ENCODE measurements at regions not wholly inside any gene's neighbourhood (a gene's known extent, or its start where the extent isn't known, plus 50 kb on each side); places are given as distances from the start of the nearest gene placed in this dataset.

DNA sequence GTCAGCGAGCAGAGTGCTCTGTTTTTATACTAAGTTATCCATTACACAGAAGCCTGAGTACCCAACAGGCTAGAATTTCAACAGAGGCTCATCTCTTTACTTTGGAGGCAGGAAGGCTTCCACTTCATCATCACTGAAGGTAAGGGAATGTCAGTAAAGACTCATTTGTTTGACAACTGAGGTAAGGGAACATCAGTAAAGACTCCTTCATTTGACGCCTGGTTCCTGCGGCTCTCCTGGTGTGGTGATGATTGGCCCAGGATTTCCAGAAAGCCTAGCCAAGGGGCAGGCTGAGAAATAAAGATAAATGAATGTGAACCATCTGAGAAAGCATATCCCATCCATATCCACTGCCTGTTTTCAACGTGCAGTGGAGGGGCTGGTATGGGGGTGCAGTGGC is 244.6 kb upstream of the ECI2 start:
- FAIRE-seq (no peak), DNase-seq (ENCODE audit: insufficient read length, low spot score) (no peak)
- TF ChIP-seq POLR2AphosphoS5 (IDR thresholded peaks at IDR 0.05; ENCODE audit: low read depth, low read length) (no peak), SPI1 (IDR thresholded peaks at IDR 0.05; ENCODE audit: low read depth, low read length) (no peak), POU2F2 (IDR thresholded peaks at IDR 0.05; ENCODE audit: low read depth, low read length) (no peak), POLR2A (IDR thresholded peaks at IDR 0.05; ENCODE audit: low read depth, low read length) (no peak), PAX5 (IDR thresholded peaks at IDR 0.05; ENCODE audit: insufficient read depth, low read length, severe bottlenecking) (no peak), TAF1 (IDR thresholded peaks at IDR 0.05; ENCODE audit: low read depth, low read length) (no peak)

DNA sequence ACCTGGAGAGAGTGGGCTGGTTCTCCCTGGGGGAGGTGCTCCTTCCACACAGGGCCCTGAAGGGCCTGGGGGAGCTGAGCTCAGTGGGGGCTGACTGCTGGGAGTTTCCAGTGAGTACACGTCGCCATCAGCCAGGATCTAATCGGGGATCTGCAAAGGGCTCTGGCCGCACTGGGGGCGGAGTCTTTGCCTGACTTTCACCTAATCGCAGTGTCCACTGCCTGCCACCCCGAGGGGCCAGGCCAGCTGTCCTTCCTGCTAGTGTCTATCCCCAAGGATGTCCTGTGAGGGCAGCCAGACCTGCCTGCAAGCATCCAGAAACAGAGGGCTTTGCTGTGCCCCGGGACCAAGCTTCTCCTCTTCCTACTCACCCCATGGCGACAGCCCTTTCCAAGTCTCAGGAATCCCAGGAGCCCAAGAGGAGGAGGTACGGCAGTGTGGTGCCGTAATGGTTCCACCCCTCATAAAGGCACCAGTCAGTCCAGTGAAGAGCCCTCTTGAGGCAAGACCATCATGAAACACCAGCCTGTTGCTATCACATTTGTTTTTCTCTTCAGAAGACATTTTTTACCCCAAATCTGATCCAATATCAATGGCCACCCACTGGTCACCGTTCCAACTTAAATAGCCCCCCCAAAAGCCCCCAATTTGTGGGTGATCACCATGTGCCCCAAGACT is 243.1 kb upstream of the ECI2 start:
- TF ChIP-seq TAF1 (IDR thresholded peaks at IDR 0.05; ENCODE audit: low read depth, low read length) (no peak), POLR2A (IDR thresholded peaks at IDR 0.05; ENCODE audit: low read depth, low read length) (no peak), POU2F2 (IDR thresholded peaks at IDR 0.05; ENCODE audit: low read depth, low read length) (no peak), SPI1 (IDR thresholded peaks at IDR 0.05; ENCODE audit: low read depth, low read length) (no peak), POLR2AphosphoS5 (IDR thresholded peaks at IDR 0.05; ENCODE audit: low read depth, low read length) (no peak), PAX5 (IDR thresholded peaks at IDR 0.05; ENCODE audit: insufficient read depth, low read length, severe bottlenecking) (no peak)
- DNase-seq (ENCODE audit: insufficient read length, low spot score) (no peak), FAIRE-seq (no peak)

DNA sequence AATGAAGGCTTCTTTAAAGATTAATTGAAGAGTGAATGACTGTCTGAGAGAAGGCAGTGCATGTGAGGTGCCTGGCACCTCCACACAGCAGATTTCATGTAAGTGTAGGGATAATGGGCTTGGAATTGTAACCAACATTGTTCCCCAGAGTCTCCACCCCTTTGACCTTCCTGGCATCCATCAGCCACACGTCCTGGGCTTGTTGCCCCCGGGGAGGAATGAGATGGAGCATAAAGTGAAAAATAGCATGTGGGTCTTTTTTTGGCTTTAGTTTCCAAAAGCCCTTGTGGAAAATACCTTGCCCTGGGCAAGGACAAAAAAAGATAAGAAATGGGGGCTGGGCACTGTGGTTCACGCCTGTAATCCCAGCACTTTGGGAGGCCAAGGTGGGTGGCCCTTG is 242.2 kb upstream of the ECI2 start:
- FAIRE-seq (no peak), DNase-seq (ENCODE audit: insufficient read length, low spot score) (no peak)
- TF ChIP-seq TAF1 (IDR thresholded peaks at IDR 0.05; ENCODE audit: low read depth, low read length) (no peak), POLR2AphosphoS5 (IDR thresholded peaks at IDR 0.05; ENCODE audit: low read depth, low read length) (no peak), POLR2A (IDR thresholded peaks at IDR 0.05; ENCODE audit: low read depth, low read length) (no peak), SPI1 (IDR thresholded peaks at IDR 0.05; ENCODE audit: low read depth, low read length) (no peak), POU2F2 (IDR thresholded peaks at IDR 0.05; ENCODE audit: low read depth, low read length) (no peak), PAX5 (IDR thresholded peaks at IDR 0.05; ENCODE audit: insufficient read depth, low read length, severe bottlenecking) (no peak)

GRCh38 chr6:4374216-4374615 is 238.8 kb upstream of the ECI2 start:
- FAIRE-seq (no peak), DNase-seq (ENCODE audit: insufficient read length, low spot score) (no peak)
- TF ChIP-seq TAF1 (IDR thresholded peaks at IDR 0.05; ENCODE audit: low read depth, low read length) (no peak), SPI1 (IDR thresholded peaks at IDR 0.05; ENCODE audit: low read depth, low read length) (no peak), POLR2A (IDR thresholded peaks at IDR 0.05; ENCODE audit: low read depth, low read length) (no peak), PAX5 (IDR thresholded peaks at IDR 0.05; ENCODE audit: insufficient read depth, low read length, severe bottlenecking) (no peak)

DNA sequence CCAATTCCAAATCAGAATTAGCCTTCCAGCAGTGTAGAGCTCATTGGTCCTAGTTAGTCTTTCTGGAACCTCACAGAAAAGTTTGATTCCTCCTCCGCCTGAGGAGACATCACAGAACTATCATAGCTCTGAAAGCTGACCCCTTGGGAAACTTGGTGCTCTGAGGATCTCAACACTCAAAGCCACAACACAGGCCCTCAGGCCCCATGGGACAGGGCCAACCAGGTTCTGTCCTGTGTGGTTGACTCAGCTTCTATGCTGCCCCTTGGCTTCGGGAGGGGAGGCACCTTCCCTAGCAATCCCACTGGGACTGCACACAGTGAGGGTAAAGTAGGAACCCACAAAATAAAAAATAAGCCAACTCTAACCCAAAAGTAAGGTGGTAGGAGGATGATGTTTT is 237.5 kb upstream of the ECI2 start:
- no peak for DNase-seq (ENCODE audit: insufficient read length, low spot score)
- no peak for FAIRE-seq
- TF ChIP-seq POLR2AphosphoS5 (IDR thresholded peaks at IDR 0.05; ENCODE audit: low read depth, low read length) (no peak), SPI1 (IDR thresholded peaks at IDR 0.05; ENCODE audit: low read depth, low read length) (no peak), POU2F2 (IDR thresholded peaks at IDR 0.05; ENCODE audit: low read depth, low read length) (no peak), POLR2A (IDR thresholded peaks at IDR 0.05; ENCODE audit: low read depth, low read length) (no peak), PAX5 (IDR thresholded peaks at IDR 0.05; ENCODE audit: insufficient read depth, low read length, severe bottlenecking) (no peak), TAF1 (IDR thresholded peaks at IDR 0.05; ENCODE audit: low read depth, low read length) (no peak)

- TF ChIP-seq TAF1 (IDR thresholded peaks at IDR 0.05; ENCODE audit: low read depth, low read length) = no peak
- TF ChIP-seq POLR2AphosphoS5 (IDR thresholded peaks at IDR 0.05; ENCODE audit: low read depth, low read length) = no peak
- TF ChIP-seq SPI1 (IDR thresholded peaks at IDR 0.05; ENCODE audit: low read depth, low read length) = no peak
- TF ChIP-seq POLR2A (IDR thresholded peaks at IDR 0.05; ENCODE audit: low read depth, low read length) = no peak
- TF ChIP-seq POU2F2 (IDR thresholded peaks at IDR 0.05; ENCODE audit: low read depth, low read length) = no peak
- TF ChIP-seq PAX5 (IDR thresholded peaks at IDR 0.05; ENCODE audit: insufficient read depth, low read length, severe bottlenecking) = no peak
- DNase-seq (ENCODE audit: insufficient read length, low spot score) (no peak), FAIRE-seq (no peak)
Measured at GRCh38 chr6:4371207-4371921, 236.0 kb upstream of the ECI2 start.

DNA sequence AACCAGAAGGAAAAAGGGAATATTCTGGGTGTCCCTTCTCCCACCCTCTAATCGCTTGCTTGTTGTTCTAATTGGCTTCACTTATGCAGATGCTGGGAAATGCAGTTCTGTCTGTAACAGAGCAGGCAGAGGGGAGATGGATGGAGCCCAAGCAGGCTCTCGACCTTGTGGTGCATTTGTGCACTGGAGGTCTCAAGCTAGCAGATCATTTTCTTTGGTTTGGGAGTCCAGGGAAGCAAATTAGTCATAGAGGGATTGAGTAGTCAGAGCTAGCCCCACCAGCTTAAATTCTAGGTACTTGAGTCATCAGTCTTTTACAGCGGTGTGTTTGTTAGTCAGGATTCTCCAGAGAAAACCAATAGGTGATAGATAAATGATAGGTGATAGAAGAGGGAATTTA is 234.7 kb upstream of the ECI2 start:
- no peak for DNase-seq (ENCODE audit: insufficient read length, low spot score)
- no peak for FAIRE-seq
- TF ChIP-seq SPI1 (IDR thresholded peaks at IDR 0.05; ENCODE audit: low read depth, low read length) (no peak), POLR2A (IDR thresholded peaks at IDR 0.05; ENCODE audit: low read depth, low read length) (no peak), POU2F2 (IDR thresholded peaks at IDR 0.05; ENCODE audit: low read depth, low read length) (no peak), PAX5 (IDR thresholded peaks at IDR 0.05; ENCODE audit: insufficient read depth, low read length, severe bottlenecking) (no peak), POLR2AphosphoS5 (IDR thresholded peaks at IDR 0.05; ENCODE audit: low read depth, low read length) (no peak), TAF1 (IDR thresholded peaks at IDR 0.05; ENCODE audit: low read depth, low read length) (no peak)

- DNase-seq (ENCODE audit: insufficient read length, low spot score) (no peak), FAIRE-seq (no peak)
- TF ChIP-seq POU2F2 (IDR thresholded peaks at IDR 0.05; ENCODE audit: low read depth, low read length) (no peak), SPI1 (IDR thresholded peaks at IDR 0.05; ENCODE audit: low read depth, low read length) (no peak), POLR2A (IDR thresholded peaks at IDR 0.05; ENCODE audit: low read depth, low read length) (no peak), POLR2AphosphoS5 (IDR thresholded peaks at IDR 0.05; ENCODE audit: low read depth, low read length) (no peak), TAF1 (IDR thresholded peaks at IDR 0.05; ENCODE audit: low read depth, low read length) (no peak), PAX5 (IDR thresholded peaks at IDR 0.05; ENCODE audit: insufficient read depth, low read length, severe bottlenecking) (no peak)
Measured at GRCh38 chr6:4369616-4370015, 234.2 kb upstream of the ECI2 start.

DNA sequence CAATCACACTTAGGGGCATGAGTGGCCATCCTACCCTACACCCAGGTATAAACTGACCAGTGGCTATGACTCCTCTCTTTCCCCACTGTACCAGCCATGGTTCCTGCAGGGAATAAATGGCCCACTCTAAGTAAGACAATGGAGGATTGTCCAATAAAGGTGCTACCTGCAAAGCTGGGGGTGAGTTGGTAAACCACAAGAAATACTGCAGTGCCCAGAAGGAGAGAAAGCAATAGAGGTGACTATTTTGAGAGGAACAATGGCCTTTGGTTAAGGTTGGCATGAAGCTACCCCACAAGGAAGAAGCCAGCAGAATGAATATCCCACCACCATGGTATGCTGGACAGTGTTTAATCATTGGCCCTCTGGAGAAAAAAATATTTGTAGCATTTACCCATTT is 233.3 kb upstream of the ECI2 start:
- TF ChIP-seq POU2F2 (IDR thresholded peaks at IDR 0.05; ENCODE audit: low read depth, low read length) (no peak), PAX5 (IDR thresholded peaks at IDR 0.05; ENCODE audit: insufficient read depth, low read length, severe bottlenecking) (no peak), SPI1 (IDR thresholded peaks at IDR 0.05; ENCODE audit: low read depth, low read length) (no peak), TAF1 (IDR thresholded peaks at IDR 0.05; ENCODE audit: low read depth, low read length) (no peak), POLR2AphosphoS5 (IDR thresholded peaks at IDR 0.05; ENCODE audit: low read depth, low read length) (no peak), POLR2A (IDR thresholded peaks at IDR 0.05; ENCODE audit: low read depth, low read length) (no peak)
- FAIRE-seq (no peak), DNase-seq (ENCODE audit: insufficient read length, low spot score) (no peak)

All from GM12891 (cell line).